Mammary epithelial cell (primary cell): ENCODE measurements at regions not wholly inside any gene's neighbourhood (a gene's known extent, or its start where the extent isn't known, plus 50 kb on each side); places are given as distances from the start of the nearest gene placed in this dataset.

Source experiments
- EZH2 ChIP-seq: IDR thresholded peaks from 2 replicates; pipeline ENCODE4 v1.6.1; 2012; ENCODE audit warnings: low read length, inconsistent platforms, borderline replicate concordance
- TF ChIP-seq, protein P1 (sequence below), 2 donors: IDR thresholded peaks in 1 of 2; conservative IDR thresholded peaks in 1 of 2; 2 replicates each; pipeline ENCODE4 v1.5.1; 2011 to 2012; ENCODE audit warnings: inconsistent platforms in 2 of 2, low read length in 2 of 2, mild to moderate bottlenecking in 2 of 2, control low read depth in 1 of 2, low read depth in 1 of 2; ENCODE audit not compliant: insufficient read depth in 1 of 2; ENCODE audit errors: extremely low read depth in 1 of 2

- TF ChIP-seq, protein P1, sequence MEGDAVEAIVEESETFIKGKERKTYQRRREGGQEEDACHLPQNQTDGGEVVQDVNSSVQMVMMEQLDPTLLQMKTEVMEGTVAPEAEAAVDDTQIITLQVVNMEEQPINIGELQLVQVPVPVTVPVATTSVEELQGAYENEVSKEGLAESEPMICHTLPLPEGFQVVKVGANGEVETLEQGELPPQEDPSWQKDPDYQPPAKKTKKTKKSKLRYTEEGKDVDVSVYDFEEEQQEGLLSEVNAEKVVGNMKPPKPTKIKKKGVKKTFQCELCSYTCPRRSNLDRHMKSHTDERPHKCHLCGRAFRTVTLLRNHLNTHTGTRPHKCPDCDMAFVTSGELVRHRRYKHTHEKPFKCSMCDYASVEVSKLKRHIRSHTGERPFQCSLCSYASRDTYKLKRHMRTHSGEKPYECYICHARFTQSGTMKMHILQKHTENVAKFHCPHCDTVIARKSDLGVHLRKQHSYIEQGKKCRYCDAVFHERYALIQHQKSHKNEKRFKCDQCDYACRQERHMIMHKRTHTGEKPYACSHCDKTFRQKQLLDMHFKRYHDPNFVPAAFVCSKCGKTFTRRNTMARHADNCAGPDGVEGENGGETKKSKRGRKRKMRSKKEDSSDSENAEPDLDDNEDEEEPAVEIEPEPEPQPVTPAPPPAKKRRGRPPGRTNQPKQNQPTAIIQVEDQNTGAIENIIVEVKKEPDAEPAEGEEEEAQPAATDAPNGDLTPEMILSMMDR (conservative IDR thresholded peaks at IDR 0.05 in 1 of 2, IDR thresholded peaks at IDR 0.05 in 1 of 2; ENCODE audit: extremely low read depth in 1 of 2, insufficient read depth in 1 of 2, low read depth in 1 of 2, low read length in 2 of 2) = no peak
- TF ChIP-seq EZH2 = no peak
Observed at GRCh38 chr12:30047516-30048254, 263.9 kb upstream of the TMTC1 start.
